ENCODE measurements at regions not wholly inside any gene's neighbourhood (a gene's known extent, or its start where the extent isn't known, plus 50 kb on each side); places are given as distances from the start of the nearest gene placed in this dataset.

GRCh38 chr9:26756881-26757280 lies 135.7 kb downstream of the CAAP1 start:
- TF ChIP-seq CTCF (conservative IDR thresholded peaks at IDR 0.05; ENCODE audit: low read length) (no peak), EZH2phosphoT487 (IDR thresholded peaks at IDR 0.05; ENCODE audit: borderline replicate concordance) (no peak)
